Liver (tissue), 8 donors: ENCODE measurements at regions not wholly inside any gene's neighbourhood (a gene's known extent, or its start where the extent isn't known, plus 50 kb on each side); places are given as distances from the start of the nearest gene placed in this dataset.

ENCODE experiments used
- DNase-seq: peaks from one replicate; pipeline ENCODE4 v3.0.0-alpha.2; 2017; ENCODE audit warnings: low spot score
- H3K27ac ChIP-seq, 2 donors: one replicate each; pipeline ENCODE4 v1.7.0; 2013; ENCODE audit warnings: inconsistent platforms in 2 of 2, low read length in 2 of 2, control low read depth in 1 of 2, low read depth in 1 of 2, mild to moderate bottlenecking in 1 of 2
- H3K27me3 ChIP-seq, 4 donors: one replicate each; pipeline versions ENCODE4 v1.6.1 to v1.7.0; 2013; ENCODE audit warnings: low read length in 3 of 4, inconsistent platforms in 1 of 4, mild to moderate bottlenecking in 1 of 4, moderate library complexity in 1 of 4; ENCODE audit not compliant: control insufficient read depth in 4 of 4, insufficient read depth in 4 of 4
- H3K36me3 ChIP-seq, 4 donors: one replicate each; pipeline versions ENCODE4 v1.6.1 to v1.7.0; 2013; ENCODE audit warnings: low read length in 3 of 4, mild to moderate bottlenecking in 3 of 4, low read depth in 1 of 4, moderate library complexity in 1 of 4; ENCODE audit not compliant: control insufficient read depth in 4 of 4, insufficient read depth in 3 of 4
- H3K4me1 ChIP-seq, 4 donors: one replicate each; pipeline versions ENCODE4 v1.6.1 to v1.7.0; 2013; ENCODE audit warnings: low read length in 3 of 4, mild to moderate bottlenecking in 3 of 4, moderate library complexity in 1 of 4; ENCODE audit not compliant: control insufficient read depth in 4 of 4, insufficient read depth in 4 of 4
- H3K4me3 ChIP-seq, 3 donors: one replicate each; pipeline versions ENCODE4 v1.6.1 to v1.7.0; 2013; ENCODE audit warnings: low read length in 3 of 3, control low read depth in 1 of 3, low read depth in 1 of 3, mild to moderate bottlenecking in 1 of 3
- H3K9ac ChIP-seq, 2 donors: one replicate each; pipeline ENCODE4 v1.7.0; 2013; ENCODE audit warnings: low read length in 2 of 2, mild to moderate bottlenecking in 2 of 2, moderate library complexity in 2 of 2, control low read depth in 1 of 2, low read depth in 1 of 2
- H3K9me3 ChIP-seq, 4 donors: one replicate each; pipeline versions ENCODE4 v1.6.1 to v1.7.0; 2013; ENCODE audit warnings: low read length in 3 of 4; ENCODE audit not compliant: control insufficient read depth in 4 of 4
- EGR1 ChIP-seq, 2 donors: IDR thresholded peaks; 2 replicates each; pipeline ENCODE4 v1.6.1; 2016 to 2018; ENCODE audit warnings: antibody characterized with exemption in 2 of 2, low read depth in 2 of 2
- FOXA1 ChIP-seq: IDR thresholded peaks from 2 replicates; pipeline ENCODE4 v1.6.1; 2016; ENCODE audit warnings: antibody characterized with exemption
- FOXA2 ChIP-seq: IDR thresholded peaks from 2 replicates; pipeline ENCODE4 v1.6.1; 2016; ENCODE audit warnings: antibody characterized with exemption
- GABPA ChIP-seq, 2 donors: IDR thresholded peaks in 1 of 2; conservative IDR thresholded peaks in 1 of 2; 2 replicates each; pipeline ENCODE4 v1.6.1; 2016; ENCODE audit warnings: antibody characterized with exemption in 2 of 2, mild to moderate bottlenecking in 1 of 2, moderate library complexity in 1 of 2
- HNF4A ChIP-seq, 2 donors: conservative IDR thresholded peaks; 2 replicates each; pipeline ENCODE4 v1.6.1; 2016; ENCODE audit warnings: antibody characterized with exemption in 2 of 2, mild to moderate bottlenecking in 2 of 2
- HNF4G ChIP-seq: IDR thresholded peaks from 2 replicates; pipeline ENCODE4 v1.6.1; 2016; ENCODE audit warnings: antibody characterized with exemption
- JUND ChIP-seq, 2 donors: IDR thresholded peaks; 2 replicates each; pipeline ENCODE4 v1.6.1; 2016; ENCODE audit warnings: antibody characterized with exemption in 2 of 2
- NR2F2 ChIP-seq: IDR thresholded peaks from 2 replicates; pipeline ENCODE4 v1.6.1; 2016; ENCODE audit warnings: antibody characterized with exemption
- RAD21 ChIP-seq, 2 donors: IDR thresholded peaks; 2 replicates each; pipeline ENCODE4 v1.6.1; 2016; ENCODE audit warnings: antibody characterized with exemption in 2 of 2, mild to moderate bottlenecking in 2 of 2
- RXRA ChIP-seq, 2 donors: IDR thresholded peaks; 2 replicates each; pipeline ENCODE4 v1.6.1; 2017 to 2018; ENCODE audit warnings: antibody characterized with exemption in 2 of 2, mild to moderate bottlenecking in 1 of 2
- SP1 ChIP-seq: IDR thresholded peaks from 2 replicates; pipeline ENCODE4 v1.6.1; 2018; ENCODE audit warnings: antibody characterized with exemption, mild to moderate bottlenecking
- TAF1 ChIP-seq: conservative IDR thresholded peaks from 2 replicates; pipeline ENCODE4 v1.6.1; 2016; ENCODE audit warnings: antibody characterized with exemption, mild to moderate bottlenecking
- YY1 ChIP-seq: IDR thresholded peaks from 2 replicates; pipeline ENCODE4 v1.6.1; 2016; ENCODE audit warnings: antibody characterized with exemption, mild to moderate bottlenecking
- WGBS: extraction: QIAGEN DNeasy Blood & Tissue Kit; methylation state at CpG from one replicate; pipeline ENCODE4 v1.1.7; 2013; 5-methylcytosine and 5-hydroxymethylcytosine counted together
- TF ChIP-seq, protein P1 (sequence below): IDR thresholded peaks from 2 replicates; pipeline ENCODE4 v1.6.1; 2016; ENCODE audit warnings: antibody characterized with exemption
- TF ChIP-seq, protein P2 (sequence below): IDR thresholded peaks from 2 replicates; pipeline ENCODE4 v1.6.1; 2016; ENCODE audit warnings: antibody characterized with exemption, mild to moderate bottlenecking
- TF ChIP-seq, protein P3 (sequence below): fragments of 150-350 bp; IDR thresholded peaks from 2 replicates; pipeline ENCODE4 v1.5.1; 2017; ENCODE audit warnings: improper control_type of control experiment, low read depth, low read length; ENCODE audit not compliant: missing input control
- TF ChIP-seq, protein P4 (sequence below): IDR thresholded peaks from 2 replicates; pipeline ENCODE4 v1.6.1; 2016; ENCODE audit warnings: antibody characterized with exemption
- TF ChIP-seq, protein P5 (sequence below): IDR thresholded peaks from 2 replicates; pipeline ENCODE4 v1.6.1; 2016; ENCODE audit warnings: antibody characterized with exemption
- donor health status: healthy.
- donor health status: healthy.
- donor health status: healthy.
- donor health status: healthy.
- donor health status: healthy.

DNA sequence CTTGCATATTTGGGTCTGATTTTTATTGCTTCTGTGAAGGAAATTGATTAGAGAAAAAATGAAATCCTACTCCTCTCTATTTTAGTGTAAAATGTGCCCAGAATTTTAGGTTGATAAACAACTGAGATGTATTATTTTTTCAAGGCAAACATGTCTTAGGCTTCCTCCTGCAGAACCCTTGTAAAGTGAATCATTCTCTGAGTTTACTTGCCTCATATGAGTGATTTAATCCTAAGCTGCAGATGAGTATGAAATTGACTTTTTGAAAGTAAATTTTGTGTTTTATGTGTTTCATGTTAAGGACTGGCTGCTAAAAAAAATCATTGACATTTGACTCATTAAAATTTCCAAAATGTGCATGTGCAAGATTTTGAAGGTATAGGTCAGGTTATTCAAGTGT lies 138.5 kb upstream of the PHACTR1 start:
- Histone ChIP-seq H3K4me1 (no peaks in the 10 kb centered on the region), H3K9ac (no peak overlapping the region), H3K36me3 (no peaks in the 10 kb centered on the region), H3K4me3 (no peak overlapping the region), H3K9me3 (no peaks in the 10 kb centered on the region), H3K27me3 (no peaks in the 10 kb centered on the region), H3K27ac (no peak overlapping the region)
- TF ChIP-seq YY1 (no peak), SP1 (no peak), FOXA1 (no peak), NR2F2 (no peak), RAD21 (IDR thresholded peaks at IDR 0.05) (no peak), GABPA (IDR thresholded peaks at IDR 0.05 in 1 of 2, conservative IDR thresholded peaks at IDR 0.05 in 1 of 2) (no peak), RXRA (IDR thresholded peaks at IDR 0.05) (no peak), EGR1 (IDR thresholded peaks at IDR 0.05; ENCODE audit: low read depth in 2 of 2) (no peak), TAF1 (no peak)
- TF ChIP-seq, protein P1, sequence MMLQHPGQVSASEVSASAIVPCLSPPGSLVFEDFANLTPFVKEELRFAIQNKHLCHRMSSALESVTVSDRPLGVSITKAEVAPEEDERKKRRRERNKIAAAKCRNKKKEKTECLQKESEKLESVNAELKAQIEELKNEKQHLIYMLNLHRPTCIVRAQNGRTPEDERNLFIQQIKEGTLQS = no peak
- TF ChIP-seq, protein P2, sequence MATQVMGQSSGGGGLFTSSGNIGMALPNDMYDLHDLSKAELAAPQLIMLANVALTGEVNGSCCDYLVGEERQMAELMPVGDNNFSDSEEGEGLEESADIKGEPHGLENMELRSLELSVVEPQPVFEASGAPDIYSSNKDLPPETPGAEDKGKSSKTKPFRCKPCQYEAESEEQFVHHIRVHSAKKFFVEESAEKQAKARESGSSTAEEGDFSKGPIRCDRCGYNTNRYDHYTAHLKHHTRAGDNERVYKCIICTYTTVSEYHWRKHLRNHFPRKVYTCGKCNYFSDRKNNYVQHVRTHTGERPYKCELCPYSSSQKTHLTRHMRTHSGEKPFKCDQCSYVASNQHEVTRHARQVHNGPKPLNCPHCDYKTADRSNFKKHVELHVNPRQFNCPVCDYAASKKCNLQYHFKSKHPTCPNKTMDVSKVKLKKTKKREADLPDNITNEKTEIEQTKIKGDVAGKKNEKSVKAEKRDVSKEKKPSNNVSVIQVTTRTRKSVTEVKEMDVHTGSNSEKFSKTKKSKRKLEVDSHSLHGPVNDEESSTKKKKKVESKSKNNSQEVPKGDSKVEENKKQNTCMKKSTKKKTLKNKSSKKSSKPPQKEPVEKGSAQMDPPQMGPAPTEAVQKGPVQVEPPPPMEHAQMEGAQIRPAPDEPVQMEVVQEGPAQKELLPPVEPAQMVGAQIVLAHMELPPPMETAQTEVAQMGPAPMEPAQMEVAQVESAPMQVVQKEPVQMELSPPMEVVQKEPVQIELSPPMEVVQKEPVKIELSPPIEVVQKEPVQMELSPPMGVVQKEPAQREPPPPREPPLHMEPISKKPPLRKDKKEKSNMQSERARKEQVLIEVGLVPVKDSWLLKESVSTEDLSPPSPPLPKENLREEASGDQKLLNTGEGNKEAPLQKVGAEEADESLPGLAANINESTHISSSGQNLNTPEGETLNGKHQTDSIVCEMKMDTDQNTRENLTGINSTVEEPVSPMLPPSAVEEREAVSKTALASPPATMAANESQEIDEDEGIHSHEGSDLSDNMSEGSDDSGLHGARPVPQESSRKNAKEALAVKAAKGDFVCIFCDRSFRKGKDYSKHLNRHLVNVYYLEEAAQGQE = no peak
- TF ChIP-seq, protein P3, sequence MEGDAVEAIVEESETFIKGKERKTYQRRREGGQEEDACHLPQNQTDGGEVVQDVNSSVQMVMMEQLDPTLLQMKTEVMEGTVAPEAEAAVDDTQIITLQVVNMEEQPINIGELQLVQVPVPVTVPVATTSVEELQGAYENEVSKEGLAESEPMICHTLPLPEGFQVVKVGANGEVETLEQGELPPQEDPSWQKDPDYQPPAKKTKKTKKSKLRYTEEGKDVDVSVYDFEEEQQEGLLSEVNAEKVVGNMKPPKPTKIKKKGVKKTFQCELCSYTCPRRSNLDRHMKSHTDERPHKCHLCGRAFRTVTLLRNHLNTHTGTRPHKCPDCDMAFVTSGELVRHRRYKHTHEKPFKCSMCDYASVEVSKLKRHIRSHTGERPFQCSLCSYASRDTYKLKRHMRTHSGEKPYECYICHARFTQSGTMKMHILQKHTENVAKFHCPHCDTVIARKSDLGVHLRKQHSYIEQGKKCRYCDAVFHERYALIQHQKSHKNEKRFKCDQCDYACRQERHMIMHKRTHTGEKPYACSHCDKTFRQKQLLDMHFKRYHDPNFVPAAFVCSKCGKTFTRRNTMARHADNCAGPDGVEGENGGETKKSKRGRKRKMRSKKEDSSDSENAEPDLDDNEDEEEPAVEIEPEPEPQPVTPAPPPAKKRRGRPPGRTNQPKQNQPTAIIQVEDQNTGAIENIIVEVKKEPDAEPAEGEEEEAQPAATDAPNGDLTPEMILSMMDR = no peak
- TF ChIP-seq, protein P4, sequence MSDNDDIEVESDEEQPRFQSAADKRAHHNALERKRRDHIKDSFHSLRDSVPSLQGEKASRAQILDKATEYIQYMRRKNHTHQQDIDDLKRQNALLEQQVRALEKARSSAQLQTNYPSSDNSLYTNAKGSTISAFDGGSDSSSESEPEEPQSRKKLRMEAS = no peak
- DNase-seq = no peak

DNA sequence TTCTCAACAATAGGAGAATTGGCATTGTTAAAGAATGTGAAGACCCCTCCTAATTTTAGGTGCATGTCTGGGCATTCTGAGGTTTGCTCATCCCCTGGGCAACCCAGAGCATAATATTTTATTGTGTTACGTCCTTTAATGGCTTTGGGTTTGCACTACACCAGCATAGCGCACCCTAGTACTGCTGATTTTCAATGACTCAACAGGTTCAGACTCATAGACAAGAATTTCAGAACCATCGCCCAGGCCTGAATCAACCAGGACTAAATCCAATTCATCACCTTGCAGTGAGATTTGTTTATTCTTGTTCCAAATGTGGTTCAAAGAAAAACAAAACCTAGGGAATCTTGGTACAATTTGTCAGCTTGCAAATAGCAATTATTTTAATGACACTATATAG lies 137.8 kb upstream of the PHACTR1 start:
- no peaks in the 10 kb centered on the region for H3K4me1 ChIP-seq
- no peaks in the 10 kb centered on the region for H3K36me3 ChIP-seq
- TF ChIP-seq NR2F2 (no peak), HNF4G (no peak), SP1 (no peak), FOXA2 (no peak), RXRA (IDR thresholded peaks at IDR 0.05) (no peak), EGR1 (IDR thresholded peaks at IDR 0.05; ENCODE audit: low read depth in 2 of 2) (no peak), YY1 (no peak), GABPA (IDR thresholded peaks at IDR 0.05 in 1 of 2, conservative IDR thresholded peaks at IDR 0.05 in 1 of 2) (no peak), RAD21 (IDR thresholded peaks at IDR 0.05) (no peak), JUND (IDR thresholded peaks at IDR 0.05) (no peak), TAF1 (no peak), HNF4A (conservative IDR thresholded peaks at IDR 0.05) (no peak), FOXA1 (no peak)
- TF ChIP-seq, protein P2 = no peak
- TF ChIP-seq, protein P5, sequence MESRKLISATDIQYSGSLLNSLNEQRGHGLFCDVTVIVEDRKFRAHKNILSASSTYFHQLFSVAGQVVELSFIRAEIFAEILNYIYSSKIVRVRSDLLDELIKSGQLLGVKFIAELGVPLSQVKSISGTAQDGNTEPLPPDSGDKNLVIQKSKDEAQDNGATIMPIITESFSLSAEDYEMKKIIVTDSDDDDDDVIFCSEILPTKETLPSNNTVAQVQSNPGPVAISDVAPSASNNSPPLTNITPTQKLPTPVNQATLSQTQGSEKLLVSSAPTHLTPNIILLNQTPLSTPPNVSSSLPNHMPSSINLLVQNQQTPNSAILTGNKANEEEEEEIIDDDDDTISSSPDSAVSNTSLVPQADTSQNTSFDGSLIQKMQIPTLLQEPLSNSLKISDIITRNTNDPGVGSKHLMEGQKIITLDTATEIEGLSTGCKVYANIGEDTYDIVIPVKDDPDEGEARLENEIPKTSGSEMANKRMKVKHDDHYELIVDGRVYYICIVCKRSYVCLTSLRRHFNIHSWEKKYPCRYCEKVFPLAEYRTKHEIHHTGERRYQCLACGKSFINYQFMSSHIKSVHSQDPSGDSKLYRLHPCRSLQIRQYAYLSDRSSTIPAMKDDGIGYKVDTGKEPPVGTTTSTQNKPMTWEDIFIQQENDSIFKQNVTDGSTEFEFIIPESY = no peak
- TF ChIP-seq, protein P4 = no peak
- TF ChIP-seq, protein P3 = no peak
- no peak overlapping the region for H3K9ac ChIP-seq
- WGBS = 96% methylated on average over 3 of the region's 3 CpGs
- H3K27ac ChIP-seq = no peak overlapping the region
- no peaks in the 10 kb centered on the region for H3K27me3 ChIP-seq
- H3K4me3 ChIP-seq = no peak overlapping the region
- no peak for DNase-seq
- H3K9me3 ChIP-seq = no peaks in the 10 kb centered on the region
